Ishikawa (cell line): ENCODE measurements at regions not wholly inside any gene's neighbourhood (a gene's known extent, or its start where the extent isn't known, plus 50 kb on each side); places are given as distances from the start of the nearest gene placed in this dataset.

Experiments
- EP300 ChIP-seq: IDR thresholded peaks from 2 replicates; pipeline ENCODE4 v1.6.1; 2012; ENCODE audit warnings: borderline replicate concordance
- FOXM1 ChIP-seq: IDR thresholded peaks from 2 replicates; pipeline ENCODE4 v1.6.1; 2012; ENCODE audit warnings: low read depth, borderline replicate concordance
- RAD21 ChIP-seq: IDR thresholded peaks from 2 replicates; pipeline ENCODE4 v1.6.1; 2012; ENCODE audit warnings: low read depth
- TAF1 ChIP-seq: IDR thresholded peaks from 2 replicates; pipeline ENCODE4 v1.6.1; 2012; ENCODE audit warnings: low read depth, mild to moderate bottlenecking
- TEAD4 ChIP-seq: IDR thresholded peaks from 2 replicates; pipeline ENCODE4 v1.6.1; 2012
- YY1 ChIP-seq: IDR thresholded peaks from 2 replicates; pipeline ENCODE4 v1.6.1; 2012; ENCODE audit warnings: low read depth
- TF ChIP-seq, protein P1 (sequence below): IDR thresholded peaks from 2 replicates; pipeline ENCODE4 v1.6.1; 2012

DNA sequence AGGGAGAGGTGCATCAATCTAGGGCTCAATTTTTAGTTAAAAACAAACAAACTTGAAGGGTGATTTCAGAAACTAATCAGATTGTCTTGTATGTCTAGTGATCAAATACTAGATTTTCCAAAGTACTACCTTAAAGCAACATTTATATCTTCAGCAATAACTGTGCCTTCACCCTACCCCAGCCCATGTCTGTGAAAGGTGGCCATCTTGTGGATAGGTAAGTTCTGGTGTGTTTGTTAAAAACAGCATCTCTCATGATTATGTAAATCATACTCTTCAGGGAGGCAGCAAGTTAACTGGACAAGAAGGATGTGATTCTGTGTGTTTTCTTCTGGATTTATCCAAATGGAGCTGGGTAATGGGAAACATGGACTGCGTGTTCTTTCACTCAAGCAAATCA is 81.4 kb upstream of the ACSL1 start:
- TF ChIP-seq EP300 = no peak
- TF ChIP-seq TAF1 = no peak
- TF ChIP-seq FOXM1 = no peak
- TF ChIP-seq TEAD4 = no peak
- TF ChIP-seq YY1 = no peak
- TF ChIP-seq, protein P1, sequence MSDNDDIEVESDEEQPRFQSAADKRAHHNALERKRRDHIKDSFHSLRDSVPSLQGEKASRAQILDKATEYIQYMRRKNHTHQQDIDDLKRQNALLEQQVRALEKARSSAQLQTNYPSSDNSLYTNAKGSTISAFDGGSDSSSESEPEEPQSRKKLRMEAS = no peak
- peak; percentile 25; the same call in 1 of the 2 replicates for TF ChIP-seq RAD21
